GM19467 (cell line): ENCODE measurements at regions not wholly inside any gene's neighbourhood (a gene's known extent, or its start where the extent isn't known, plus 50 kb on each side); places are given as distances from the start of the nearest gene placed in this dataset.

Experiments used
- ATAC-seq: cut with Tn5 transposase; IDR thresholded peaks from one replicate; pipeline ENCODE4 v1.9.1; 2021; ENCODE audit warnings: mild to moderate bottlenecking, moderate library complexity; ENCODE audit not compliant: unreplicated experiment

DNA sequence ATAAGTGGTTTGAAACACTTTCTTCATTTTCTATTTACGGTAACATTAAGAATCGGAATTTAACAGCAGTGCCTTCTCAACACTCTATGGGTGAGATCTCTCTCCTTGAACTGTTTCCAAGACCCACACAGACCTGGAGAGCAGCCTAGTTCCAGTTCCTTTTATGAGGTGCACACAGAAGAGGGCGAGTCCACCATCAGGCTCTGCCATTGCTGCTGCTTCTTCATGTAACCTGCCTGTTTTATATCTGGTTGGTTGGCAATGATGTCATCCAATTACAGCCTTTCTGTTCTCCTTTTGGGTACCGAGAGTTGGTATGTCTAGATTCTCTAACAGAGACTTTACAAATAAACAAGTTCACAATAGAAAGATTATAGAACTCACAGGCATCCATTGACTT is 225.7 kb downstream of the UTP18 start:
- ATAC-seq = no peak

DNA sequence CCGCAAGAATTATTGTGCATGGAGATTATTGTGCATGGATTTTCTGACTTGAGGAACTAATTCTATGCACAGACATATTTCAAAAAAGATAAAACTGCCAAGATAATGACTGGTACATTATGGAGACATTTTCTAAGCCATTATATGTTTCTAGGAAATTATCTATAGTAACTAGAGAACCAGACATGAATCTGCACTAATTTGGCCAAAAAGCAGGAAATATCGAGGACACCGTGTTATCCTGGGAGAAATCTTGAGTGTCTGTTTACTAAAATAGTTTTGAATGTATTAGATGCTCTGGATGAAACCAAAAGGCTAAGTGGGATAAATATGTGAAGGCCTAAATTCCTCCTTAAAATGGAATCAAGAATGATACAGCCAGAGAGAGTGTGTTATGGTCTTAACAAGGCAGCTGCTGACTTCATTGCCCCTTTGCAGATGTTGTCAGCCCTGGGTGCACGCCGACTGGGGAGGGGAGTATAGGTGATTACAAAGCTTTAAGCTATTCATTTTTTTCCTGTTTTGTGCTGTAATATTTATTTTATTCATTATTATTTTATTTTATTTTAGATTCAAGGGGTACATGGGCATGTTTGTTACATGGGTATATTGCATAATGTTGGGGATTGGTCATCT is 226.7 kb downstream of the UTP18 start:
- ATAC-seq = no peak

DNA sequence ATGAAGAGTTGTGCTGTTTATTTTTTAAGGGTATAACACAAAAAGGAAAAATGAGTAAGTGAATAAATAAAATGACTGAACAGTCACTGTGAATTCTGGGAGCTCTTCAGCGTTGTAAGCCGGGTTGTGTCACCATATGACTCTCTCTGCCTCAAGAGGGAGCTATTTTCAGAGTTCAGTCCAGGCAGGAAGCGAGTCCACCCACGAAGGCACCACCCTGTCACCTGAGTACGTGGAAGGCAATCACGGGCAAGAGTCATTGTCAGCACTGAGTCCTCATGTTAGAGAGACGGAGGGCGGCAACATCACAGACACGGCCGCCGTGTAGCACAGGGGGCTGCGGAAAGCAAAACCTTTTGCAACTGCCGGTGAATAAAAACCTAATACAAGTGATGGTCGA is 227.6 kb downstream of the UTP18 start:
- ATAC-seq = no peak

DNA sequence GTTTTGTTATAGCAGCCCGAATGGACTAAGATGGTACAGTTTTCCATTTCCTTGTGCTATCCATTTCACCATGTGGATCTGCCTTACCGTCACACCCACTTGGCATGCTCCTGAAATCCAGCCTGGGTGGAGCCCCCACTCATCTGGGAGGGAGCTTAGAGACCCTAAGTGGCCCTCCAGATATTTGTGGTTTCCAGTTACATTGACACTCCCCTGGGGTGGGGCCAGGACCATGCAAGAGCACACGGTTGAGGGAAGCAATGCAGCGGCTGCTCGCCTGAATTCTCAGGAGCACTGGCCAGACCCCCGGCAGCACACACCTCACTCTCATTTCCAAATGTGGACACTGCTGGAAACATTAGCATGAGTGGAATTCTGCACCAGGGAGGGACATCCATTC is 231.1 kb downstream of the UTP18 start:
- no peak for ATAC-seq

DNA sequence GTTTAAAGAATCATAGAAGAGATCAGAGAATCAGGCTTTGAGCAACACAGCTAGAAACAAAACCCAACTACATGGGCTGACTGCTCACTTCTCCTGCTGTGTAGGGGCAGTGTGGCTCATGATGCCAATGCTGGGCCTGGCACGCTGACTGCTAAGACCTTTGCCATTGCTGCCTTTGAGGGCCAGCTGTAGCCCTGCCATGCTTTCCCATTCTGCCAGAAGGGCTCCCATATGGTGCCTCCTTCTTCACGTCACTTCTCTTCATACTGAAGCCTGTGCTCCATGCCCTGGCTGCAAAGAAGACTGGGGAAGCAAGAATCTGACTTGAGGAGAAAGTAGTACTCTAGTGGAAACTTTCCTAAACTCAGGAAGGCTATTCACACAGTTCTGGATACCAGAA is 232.9 kb downstream of the UTP18 start:
- no peak for ATAC-seq

DNA sequence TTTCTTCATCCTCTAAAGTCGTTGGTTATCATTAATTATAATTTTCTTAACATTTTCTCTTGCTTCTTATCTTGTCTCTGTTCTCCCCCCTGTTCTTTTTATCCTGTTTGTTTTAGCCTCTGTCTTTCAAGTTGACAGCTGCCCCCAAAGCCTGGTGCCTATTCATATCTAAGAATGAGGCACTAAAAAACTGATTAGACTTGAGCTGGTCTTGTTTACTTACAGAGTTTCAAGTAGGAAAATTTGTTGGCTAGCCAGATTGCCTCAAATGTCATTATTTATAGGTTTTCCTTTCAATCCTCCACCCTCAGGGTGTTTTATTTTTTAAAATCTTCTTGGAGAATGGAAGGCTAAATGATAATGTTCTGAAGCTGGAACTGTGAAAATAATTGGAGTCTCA is 236.0 kb downstream of the UTP18 start:
- no peak for ATAC-seq

DNA sequence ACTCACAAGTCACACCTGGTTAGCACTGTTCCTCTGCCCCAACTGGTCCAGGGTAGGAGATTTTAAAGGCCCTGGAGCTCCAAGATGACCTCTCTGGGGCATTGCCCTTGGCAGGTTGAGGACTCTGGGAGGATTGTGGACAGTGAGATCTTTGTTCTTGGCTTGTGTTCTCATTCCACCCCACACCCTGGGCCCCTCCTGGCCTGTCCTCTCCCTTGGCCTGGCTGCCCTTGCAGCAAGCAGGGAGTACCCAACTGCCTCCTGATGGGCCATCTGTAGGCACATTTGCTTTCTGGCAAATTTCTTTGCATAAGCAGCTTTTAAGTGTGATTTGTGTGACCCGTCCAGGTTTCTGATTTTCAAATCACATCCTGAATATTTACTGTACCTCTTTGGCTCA is 239.6 kb downstream of the UTP18 start:
- no peak for ATAC-seq

DNA sequence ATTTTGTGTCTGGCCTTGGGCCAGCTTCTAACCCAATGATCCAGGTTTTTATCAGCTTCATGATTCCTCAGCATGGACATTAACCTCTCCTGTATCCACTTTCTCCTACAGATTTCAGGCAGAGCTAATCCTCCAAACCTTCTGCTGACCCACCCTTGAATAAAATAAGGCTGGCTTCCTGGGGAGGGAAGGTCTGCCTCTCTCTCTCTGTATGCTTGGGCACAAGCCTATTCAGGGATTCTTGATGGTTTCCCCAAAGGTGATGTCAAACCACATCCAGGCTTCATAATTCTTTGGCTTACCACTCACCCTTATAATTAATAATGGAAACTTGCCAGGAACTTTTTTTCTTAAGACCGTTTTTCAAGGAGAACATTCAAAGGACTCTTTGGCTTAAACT is 240.1 kb downstream of the UTP18 start:
- ATAC-seq = no peak

DNA sequence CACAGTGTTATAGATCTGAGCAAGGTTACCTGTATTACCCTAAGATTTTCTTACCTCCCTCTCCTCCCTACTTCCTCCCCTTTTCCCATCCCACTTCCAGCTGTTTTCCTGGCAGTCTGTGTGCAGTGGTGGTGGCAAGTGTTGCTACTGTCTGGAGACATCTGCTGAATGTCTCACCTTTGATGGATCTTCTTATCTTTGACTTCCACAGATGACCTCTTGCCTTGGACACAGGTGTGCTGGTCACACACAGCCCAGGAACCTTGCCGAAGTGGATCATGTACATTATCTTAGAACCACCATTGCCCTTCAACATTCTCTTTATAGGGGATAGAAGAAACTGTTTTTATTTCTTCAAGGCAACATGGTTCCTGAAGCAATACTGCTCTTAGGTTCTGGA is 245.1 kb downstream of the UTP18 start:
- no peak for ATAC-seq

DNA sequence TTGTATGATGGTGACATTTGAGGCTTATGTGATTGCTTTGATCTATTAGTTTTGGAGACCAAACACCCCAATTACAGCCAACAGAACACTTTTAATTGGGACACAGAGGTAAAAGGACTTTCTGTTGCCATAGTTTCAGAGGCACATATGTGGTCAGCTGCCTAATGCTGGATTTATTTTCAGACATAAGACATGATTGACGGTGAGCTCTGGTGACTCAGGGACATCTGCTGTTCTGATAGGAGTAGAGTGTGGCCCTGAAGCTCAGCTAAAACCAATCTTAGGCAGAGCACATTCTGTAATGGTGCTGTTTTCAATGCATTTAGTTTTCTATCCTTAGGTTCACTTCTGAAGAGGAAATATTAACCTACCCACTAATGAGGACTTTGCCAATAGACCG is 247.1 kb downstream of the UTP18 start:
- ATAC-seq = no peak

DNA sequence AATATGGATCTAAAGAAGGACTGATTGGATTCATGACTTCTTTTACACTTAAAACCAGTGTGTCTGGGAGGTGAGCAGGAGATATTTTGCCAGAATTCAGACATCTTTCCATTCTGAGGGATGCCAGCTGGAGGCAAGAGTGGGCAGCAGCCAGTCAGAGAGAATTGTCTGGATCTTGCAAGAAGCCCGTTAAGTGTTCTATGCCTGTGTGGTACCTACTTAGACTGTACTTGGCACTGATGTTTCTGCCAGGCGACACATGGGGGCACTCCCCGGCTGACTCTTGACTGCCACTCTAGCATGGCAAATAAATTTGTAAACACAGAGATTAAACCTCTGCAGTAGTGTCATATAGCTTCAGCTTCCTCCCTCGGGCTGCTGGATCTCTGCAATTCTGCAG is 247.7 kb downstream of the UTP18 start:
- ATAC-seq = no peak

DNA sequence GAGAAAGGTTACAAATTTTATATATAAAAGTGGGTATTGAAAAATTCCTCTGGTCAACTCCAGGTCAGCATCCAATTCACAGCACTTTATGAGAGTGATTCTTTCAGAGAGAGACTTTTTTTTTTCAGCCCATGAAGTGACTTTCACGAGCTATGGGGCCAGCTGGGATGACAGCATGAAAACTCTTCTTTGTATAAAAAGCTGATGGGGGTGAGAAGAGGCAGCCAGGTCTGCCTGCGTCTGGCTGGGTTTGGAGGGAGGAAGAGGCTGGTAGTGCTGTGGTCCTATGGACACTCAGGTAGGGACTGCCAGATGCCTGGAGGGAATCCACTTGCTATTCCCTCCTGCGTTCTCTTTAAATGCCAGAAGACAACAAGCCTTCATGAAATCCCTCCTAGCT is 250.6 kb downstream of the UTP18 start:
- no peak for ATAC-seq

DNA sequence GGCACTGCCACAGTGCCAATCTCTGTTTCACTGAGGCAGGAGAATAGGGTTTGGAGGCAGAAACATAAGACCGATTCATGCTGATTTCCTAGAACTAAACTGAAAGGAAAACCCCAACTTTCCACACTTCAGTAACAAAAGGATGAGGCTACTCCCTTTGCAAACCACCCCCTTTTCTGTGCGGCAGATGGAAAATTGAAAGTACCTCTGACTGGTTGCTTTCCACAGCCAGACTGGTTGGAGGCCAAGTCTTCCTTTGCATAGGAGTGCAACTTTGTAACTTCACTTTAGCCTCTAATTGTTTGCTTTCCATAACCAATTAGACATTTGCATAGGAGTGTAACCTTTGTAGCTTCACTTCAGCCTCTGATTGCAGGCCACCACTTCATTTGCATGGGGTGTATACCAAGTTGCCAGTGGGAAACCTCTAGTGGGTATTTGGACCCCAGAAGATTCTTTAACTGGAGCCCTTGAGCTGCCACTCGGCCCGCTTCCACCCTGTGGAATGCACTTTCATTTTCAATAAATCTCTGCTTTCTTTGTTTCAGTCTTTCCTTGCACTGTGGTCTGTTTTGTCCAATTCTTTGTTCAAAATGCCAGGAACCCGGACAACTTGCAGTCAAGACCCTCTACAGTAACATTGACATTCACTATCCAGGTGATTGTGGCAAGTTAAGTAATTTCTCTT is 252.0 kb downstream of the UTP18 start:
- no peak for ATAC-seq

DNA sequence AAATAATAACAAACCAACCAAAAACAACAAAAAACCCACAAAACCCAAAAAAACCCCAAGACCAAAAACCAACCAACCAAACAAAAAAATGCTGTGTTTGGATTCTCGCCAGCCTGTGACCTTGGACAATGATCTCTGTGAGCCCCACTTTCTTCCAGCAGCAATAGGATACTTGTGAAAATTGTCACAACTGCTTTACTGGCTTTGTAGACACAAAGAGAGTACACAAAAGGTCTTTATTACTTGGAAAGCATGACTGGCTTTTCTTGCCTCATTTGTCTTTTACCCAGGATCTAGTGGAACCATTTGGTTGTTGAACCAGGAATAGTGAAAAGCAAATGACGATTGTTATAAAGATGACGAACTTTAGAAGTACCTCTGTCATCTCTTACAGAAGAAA is 256.6 kb downstream of the UTP18 start:
- no peak for ATAC-seq

DNA sequence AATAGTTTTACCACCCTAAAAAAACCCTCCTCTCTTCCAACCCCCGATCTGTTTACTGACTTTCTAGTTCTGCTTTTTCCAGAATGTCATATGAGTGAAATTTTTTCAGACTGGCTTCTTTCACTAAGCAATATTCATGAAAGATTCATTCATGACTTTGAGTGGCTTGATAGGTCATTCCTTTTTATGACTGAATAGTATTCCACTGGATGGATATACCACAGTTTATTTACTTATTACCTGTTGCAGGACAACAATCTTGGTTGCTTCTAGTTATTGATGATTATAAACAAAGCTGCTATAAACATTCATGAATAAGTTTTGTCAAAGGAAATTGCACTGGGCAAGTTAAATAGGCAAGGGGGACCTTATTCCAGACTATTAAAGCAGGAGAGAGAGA is 264.2 kb downstream of the UTP18 start:
- no peak for ATAC-seq

DNA sequence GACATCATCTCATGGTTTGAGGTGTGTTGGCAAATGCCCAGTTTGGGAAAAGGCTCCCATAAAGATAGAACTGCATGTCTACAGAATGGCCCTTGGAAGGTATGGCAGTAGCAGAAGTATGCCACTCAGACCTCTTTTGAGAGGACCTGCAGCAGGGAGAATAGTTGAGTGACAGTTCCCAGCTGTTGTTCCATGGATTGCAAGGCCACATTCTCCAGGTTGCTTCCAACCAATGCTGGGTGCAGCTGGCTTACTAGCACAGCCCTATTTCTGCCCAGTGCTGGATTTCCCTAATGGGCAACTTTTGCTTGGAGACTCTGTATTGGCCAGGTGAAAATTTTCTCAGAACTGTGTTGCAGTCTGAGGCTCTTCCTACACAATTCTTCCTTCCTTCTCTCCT is 266.2 kb downstream of the UTP18 start:
- no peak for ATAC-seq

DNA sequence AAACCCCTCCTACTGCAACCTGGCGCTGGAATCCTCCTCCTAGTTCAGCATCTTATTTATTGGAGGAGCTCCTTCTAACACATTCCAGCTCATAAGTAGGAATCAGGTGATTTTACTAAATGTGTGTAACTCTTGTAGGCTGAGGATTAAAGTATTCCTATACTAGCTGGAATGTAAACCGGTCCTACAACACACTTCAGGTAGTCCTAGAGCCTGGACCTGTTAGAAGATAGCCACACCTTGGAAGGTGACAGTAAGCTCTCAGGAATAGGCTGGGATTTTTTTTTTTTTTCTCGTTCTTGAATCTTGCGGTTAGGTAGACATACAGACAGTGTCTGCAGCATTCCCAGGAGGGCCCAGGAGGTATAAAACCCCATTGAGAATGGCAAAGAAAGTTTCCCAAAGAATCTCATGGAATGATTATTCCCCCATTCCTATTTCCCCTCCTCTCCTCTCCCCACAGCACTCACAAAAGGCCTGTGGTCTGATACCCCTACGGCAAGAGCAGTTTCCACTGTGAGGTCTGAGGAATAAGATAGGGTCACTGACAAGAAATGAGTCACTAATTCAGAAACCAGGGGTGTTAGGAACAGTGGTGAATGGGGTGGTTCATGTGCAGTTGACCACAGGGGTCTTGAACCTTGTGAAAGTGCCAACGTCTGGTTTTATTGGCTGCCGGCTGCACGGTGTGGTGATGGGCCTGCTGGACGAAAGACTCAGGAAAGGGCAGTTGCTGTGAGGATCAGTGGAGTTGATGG is 267.1 kb downstream of the UTP18 start:
- no peak for ATAC-seq

DNA sequence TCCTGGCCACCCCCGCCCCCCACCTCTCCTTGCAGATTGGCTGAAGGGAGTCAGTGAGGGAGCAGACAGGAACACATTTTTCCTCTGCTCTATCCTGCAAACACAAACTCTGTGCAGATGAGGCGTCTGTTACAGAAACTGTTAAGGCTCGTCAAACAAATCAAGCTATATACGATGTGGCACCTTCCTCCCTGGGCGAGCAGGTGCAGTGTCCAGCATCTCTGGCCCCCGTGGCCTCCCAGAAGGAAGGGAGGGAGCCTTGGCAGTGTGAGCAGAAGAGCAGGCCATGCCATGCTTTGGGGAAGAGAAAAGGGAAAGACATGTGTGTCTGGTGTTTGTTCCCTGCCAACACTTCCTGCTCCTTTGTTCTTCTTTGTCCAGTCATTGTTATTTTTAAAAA is 267.8 kb downstream of the UTP18 start:
- ATAC-seq = no peak

DNA sequence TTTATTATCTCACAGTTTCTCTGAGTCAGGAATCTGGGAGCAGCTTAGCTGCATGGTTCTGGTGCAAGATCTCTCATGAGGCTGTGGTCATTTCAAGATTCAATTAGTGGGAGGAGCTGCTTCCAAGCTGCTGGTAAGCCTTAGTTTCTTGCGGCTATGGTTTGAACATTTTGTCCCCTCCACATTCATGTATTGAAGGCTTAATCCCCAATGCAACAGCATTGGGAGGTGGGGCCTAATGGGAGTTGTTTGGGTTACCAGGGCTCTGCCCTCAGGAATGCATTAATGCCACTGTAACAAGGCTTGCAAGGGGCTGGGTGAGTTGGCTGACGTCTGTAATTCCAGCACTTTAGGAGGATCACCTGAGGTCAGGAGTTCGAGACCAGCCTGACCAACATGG is 272.9 kb downstream of the UTP18 start:
- ATAC-seq = no peak

DNA sequence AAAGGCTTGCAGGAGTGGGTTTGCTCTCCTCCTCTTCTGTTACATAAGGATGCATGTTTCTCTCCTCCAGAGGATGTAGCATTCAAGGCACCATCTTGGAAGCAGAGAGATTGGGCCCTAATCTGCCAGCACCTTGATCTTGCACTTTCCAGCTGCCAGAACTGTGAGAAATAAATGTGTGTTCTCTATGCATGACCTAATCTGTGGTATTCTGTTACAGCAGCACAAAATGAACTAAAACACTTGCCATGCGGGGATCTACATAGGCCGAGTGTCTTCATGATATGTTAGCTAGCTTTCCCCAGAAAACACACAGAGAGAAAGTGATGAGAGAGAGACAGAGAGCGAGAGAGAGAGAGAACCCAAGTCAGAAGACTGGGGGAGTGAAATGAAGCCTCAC is 273.5 kb downstream of the UTP18 start:
- ATAC-seq = no peak

DNA sequence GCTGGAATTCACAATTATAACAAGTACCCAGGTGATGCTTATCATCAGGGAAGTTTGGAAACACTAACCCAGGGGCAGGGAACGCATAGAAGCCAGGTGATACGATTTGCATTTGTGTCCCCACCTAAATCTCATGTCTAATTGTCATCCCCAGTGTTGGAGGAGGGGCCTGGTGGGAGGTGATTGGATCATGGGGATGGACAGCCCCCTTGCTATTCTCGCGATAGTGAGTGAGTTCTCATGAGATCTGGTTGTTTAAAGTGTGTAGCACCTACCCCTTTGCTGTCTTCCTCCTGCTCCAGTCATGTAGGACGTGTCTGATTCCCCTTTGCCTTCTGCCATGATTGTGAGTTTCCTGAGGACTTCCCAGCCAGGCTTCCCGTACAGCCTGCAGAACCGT is 276.3 kb downstream of the UTP18 start:
- no peak for ATAC-seq

DNA sequence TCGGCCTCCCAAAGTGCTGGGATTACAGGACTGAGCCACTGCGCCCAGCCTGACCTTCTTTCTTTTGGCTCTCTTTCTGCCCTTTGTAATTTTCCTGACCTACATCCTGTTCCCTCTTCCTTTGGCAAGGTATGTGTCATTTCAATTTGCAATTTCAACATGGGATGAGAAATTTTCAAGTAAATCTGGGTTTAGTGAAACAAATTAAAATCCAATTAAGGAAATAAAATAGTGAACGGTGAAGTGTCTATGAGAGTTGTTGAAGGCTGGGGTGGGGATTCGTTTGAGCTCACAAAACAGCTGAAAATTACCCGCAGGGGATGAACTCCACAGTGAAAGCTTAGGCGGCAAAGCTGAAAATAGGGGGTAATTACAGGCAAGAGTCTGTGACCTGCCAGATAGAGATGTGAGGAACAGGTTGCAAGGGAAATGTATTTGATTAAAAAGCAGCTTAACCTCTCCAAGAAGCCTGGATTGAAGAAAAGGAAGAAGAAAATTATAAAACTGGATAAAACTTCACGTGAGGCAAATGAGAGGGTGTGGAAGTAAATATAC is 277.7 kb downstream of the UTP18 start:
- ATAC-seq = no peak
